Left hindlimb (tissue), 1 donor: ENCODE measurements at regions not wholly inside any gene's neighbourhood (a gene's known extent, or its start where the extent isn't known, plus 50 kb on each side); places are given as distances from the start of the nearest gene placed in this dataset.

Source experiments
- DNase-seq: peaks from one replicate; pipeline ENCODE4 v3.0.0-alpha.2; 2018

GRCh38 chr12:19058235-19059021 lies 71.1 kb upstream of the PLEKHA5 start:
- DNase-seq = no peak

- DNase-seq = no peak
Measured at GRCh38 chr12:19064713-19065112, 64.8 kb upstream of the PLEKHA5 start.

- no peak for DNase-seq
Measured at GRCh38 chr12:19065223-19065622, 64.3 kb upstream of the PLEKHA5 start.

GRCh38 chr12:19065871-19066270 lies 63.7 kb upstream of the PLEKHA5 start:
- no peak for DNase-seq

- DNase-seq = no peak
Measured at GRCh38 chr12:19066475-19067001, 63.0 kb upstream of the PLEKHA5 start.

- no peak for DNase-seq
Measured at GRCh38 chr12:19068137-19068536, 61.4 kb upstream of the PLEKHA5 start.

GRCh38 chr12:19070341-19070740 lies 59.2 kb upstream of the PLEKHA5 start:
- no peak for DNase-seq

GRCh38 chr12:19074700-19075099 lies 54.8 kb upstream of the PLEKHA5 start:
- no peak for DNase-seq

GRCh38 chr12:19075711-19076340 lies 53.7 kb upstream of the PLEKHA5 start:
- DNase-seq = no peak
